K562 (cell line): ENCODE measurements at regions not wholly inside any gene's neighbourhood (a gene's known extent, or its start where the extent isn't known, plus 50 kb on each side); places are given as distances from the start of the nearest gene placed in this dataset.

Experiments used
- BHLHE40 ChIP-seq: IDR thresholded peaks from 2 replicates; pipeline ENCODE4 v1.6.1; 2011; ENCODE audit warnings: low read length, improper control_type of control experiment
- BRD4 ChIP-seq: fragments of 200-600 bp; sonication (generic); IDR thresholded peaks from 2 replicates; pipeline ENCODE4 v1.6.1; 2017; ENCODE audit warnings: inconsistent platforms
- GTF2E2 ChIP-seq: fragments of 200-800 bp; sonication (Bioruptor generic); IDR thresholded peaks from 2 replicates; pipeline ENCODE4 v1.6.1; 2016; ENCODE audit warnings: missing genetic modification characterization, missing compliant biosample characterization
- KAT7 ChIP-seq: sonication (generic); formaldehyde crosslinking; IDR thresholded peaks from 2 replicates; pipeline ENCODE4 v1.8.0; 2022; ENCODE audit warnings: missing genetic modification reagents, mild to moderate bottlenecking, borderline replicate concordance
- MBD2 ChIP-seq: sonication (generic); IDR thresholded peaks from 2 replicates; pipeline ENCODE4 v1.6.1; 2016; ENCODE audit warnings: low read depth, borderline replicate concordance
- SIN3B ChIP-seq: fragments of 450-650 bp; IDR thresholded peaks from 2 replicates; pipeline ENCODE4 v1.6.1; 2017; ENCODE audit warnings: low read depth, mild to moderate bottlenecking, moderate library complexity
- ZFP1 ChIP-seq: fragments of 450-650 bp; formaldehyde crosslinking; IDR thresholded peaks from 2 replicates; pipeline ENCODE4 v1.4.0; 2020; ENCODE audit warnings: mild to moderate bottlenecking, mixed read lengths
- TF ChIP-seq, protein P1 (sequence below), 3 experiments: IDR thresholded peaks in 2 of 3; conservative IDR thresholded peaks in 1 of 3; 2 replicates each; pipeline ENCODE4 v1.5.1; 2011 to 2012; ENCODE audit warnings: low read length in 3 of 3, mild to moderate bottlenecking in 3 of 3, control low read depth in 2 of 3, improper control_type of control experiment in 1 of 3, inconsistent platforms in 1 of 3, low read depth in 1 of 3, mixed read lengths in 1 of 3, moderate library complexity in 1 of 3; ENCODE audit not compliant: insufficient read depth in 2 of 3
- TF ChIP-seq, protein P2 (sequence below), 2 experiments: fragments of 450-650 bp; conservative IDR thresholded peaks; 2 replicates each; pipeline ENCODE4 v1.6.1; 2017; ENCODE audit warnings: mild to moderate bottlenecking in 2 of 2, moderate library complexity in 2 of 2
- TF ChIP-seq, protein P3 (sequence below): sonication (generic); formaldehyde crosslinking; IDR thresholded peaks from 2 replicates; pipeline ENCODE4 v1.8.1; 2022; ENCODE audit warnings: missing genetic modification reagents

DNA sequence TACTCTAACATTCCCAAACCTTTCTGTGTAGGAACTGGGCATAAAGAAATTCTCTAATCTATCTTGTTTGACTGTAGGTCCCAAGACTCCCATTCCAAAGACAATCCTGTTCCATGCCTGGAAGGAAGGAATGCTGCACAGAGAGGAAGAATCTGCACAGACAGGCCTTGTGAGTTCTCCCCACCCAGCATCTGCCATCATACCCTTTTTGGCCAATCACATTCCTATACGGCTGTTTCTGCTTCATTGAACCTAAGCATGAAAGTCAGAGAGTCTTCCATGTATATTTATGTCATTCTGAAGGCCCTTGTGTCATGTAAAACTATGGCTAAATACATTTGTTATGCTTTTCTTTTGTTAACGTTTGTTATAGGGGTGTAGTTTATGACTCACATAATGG lies 667.7 kb upstream of the IGFBP7 start:
- TF ChIP-seq BHLHE40 (no peak), ZFP1 (CRISPR knock-in tag) (no peak), MBD2 (no peak), KAT7 (CRISPR knock-in tag) (no peak), BRD4 (no peak), GTF2E2 (no peak), SIN3B (no peak)
- TF ChIP-seq, protein P1, sequence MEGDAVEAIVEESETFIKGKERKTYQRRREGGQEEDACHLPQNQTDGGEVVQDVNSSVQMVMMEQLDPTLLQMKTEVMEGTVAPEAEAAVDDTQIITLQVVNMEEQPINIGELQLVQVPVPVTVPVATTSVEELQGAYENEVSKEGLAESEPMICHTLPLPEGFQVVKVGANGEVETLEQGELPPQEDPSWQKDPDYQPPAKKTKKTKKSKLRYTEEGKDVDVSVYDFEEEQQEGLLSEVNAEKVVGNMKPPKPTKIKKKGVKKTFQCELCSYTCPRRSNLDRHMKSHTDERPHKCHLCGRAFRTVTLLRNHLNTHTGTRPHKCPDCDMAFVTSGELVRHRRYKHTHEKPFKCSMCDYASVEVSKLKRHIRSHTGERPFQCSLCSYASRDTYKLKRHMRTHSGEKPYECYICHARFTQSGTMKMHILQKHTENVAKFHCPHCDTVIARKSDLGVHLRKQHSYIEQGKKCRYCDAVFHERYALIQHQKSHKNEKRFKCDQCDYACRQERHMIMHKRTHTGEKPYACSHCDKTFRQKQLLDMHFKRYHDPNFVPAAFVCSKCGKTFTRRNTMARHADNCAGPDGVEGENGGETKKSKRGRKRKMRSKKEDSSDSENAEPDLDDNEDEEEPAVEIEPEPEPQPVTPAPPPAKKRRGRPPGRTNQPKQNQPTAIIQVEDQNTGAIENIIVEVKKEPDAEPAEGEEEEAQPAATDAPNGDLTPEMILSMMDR (IDR thresholded peaks at IDR 0.05 in 2 of 3, conservative IDR thresholded peaks at IDR 0.05 in 1 of 3; ENCODE audit: insufficient read depth in 2 of 3, low read depth in 1 of 3, low read length in 3 of 3), result no peak
- TF ChIP-seq, protein P2, sequence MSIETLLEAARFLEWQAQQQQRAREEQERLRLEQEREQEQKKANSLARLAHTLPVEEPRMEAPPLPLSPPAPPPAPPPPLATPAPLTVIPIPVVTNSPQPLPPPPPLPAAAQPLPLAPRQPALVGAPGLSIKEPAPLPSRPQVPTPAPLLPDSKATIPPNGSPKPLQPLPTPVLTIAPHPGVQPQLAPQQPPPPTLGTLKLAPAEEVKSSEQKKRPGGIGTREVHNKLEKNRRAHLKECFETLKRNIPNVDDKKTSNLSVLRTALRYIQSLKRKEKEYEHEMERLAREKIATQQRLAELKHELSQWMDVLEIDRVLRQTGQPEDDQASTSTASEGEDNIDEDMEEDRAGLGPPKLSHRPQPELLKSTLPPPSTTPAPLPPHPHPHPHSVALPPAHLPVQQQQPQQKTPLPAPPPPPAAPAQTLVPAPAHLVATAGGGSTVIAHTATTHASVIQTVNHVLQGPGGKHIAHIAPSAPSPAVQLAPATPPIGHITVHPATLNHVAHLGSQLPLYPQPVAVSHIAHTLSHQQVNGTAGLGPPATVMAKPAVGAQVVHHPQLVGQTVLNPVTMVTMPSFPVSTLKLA (conservative IDR thresholded peaks at IDR 0.05), result no peak
- TF ChIP-seq, protein P3, sequence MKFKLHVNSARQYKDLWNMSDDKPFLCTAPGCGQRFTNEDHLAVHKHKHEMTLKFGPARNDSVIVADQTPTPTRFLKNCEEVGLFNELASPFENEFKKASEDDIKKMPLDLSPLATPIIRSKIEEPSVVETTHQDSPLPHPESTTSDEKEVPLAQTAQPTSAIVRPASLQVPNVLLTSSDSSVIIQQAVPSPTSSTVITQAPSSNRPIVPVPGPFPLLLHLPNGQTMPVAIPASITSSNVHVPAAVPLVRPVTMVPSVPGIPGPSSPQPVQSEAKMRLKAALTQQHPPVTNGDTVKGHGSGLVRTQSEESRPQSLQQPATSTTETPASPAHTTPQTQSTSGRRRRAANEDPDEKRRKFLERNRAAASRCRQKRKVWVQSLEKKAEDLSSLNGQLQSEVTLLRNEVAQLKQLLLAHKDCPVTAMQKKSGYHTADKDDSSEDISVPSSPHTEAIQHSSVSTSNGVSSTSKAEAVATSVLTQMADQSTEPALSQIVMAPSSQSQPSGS (CRISPR knock-in tag), result no peak
